ENCODE measurements at regions not wholly inside any gene's neighbourhood (a gene's known extent, or its start where the extent isn't known, plus 50 kb on each side); places are given as distances from the start of the nearest gene placed in this dataset.
A peak's percentile ranks its signal among the peaks of the same experiment; 100 is the strongest.

DNA sequence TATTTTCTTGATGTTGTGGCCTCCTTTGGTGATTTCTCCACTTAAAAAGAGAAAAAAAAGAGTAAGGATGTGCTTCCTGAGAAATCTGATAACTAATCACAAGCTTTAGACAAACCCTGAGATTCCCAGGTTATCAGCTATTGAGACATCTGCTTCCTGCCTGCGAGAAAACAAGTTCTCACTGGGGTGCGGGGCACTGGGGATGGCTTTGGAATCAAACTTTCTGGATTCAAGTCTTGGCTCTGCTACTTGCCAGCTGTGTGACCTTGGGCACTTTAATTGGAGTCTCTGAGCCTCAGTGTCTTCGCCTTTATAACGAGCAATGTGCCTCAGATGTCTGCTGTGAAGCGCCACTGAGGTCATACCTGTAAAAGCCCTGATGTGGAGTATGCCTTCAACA lies 152.5 kb upstream of the NAV2 start:
- no peak for DNase-seq (ENCODE audit: extremely low read depth, insufficient read length)
- no peak overlapping the region for H3K4me3 ChIP-seq (replicated peaks; ENCODE audit: low read depth, low read length)
- TF ChIP-seq, protein P1, sequence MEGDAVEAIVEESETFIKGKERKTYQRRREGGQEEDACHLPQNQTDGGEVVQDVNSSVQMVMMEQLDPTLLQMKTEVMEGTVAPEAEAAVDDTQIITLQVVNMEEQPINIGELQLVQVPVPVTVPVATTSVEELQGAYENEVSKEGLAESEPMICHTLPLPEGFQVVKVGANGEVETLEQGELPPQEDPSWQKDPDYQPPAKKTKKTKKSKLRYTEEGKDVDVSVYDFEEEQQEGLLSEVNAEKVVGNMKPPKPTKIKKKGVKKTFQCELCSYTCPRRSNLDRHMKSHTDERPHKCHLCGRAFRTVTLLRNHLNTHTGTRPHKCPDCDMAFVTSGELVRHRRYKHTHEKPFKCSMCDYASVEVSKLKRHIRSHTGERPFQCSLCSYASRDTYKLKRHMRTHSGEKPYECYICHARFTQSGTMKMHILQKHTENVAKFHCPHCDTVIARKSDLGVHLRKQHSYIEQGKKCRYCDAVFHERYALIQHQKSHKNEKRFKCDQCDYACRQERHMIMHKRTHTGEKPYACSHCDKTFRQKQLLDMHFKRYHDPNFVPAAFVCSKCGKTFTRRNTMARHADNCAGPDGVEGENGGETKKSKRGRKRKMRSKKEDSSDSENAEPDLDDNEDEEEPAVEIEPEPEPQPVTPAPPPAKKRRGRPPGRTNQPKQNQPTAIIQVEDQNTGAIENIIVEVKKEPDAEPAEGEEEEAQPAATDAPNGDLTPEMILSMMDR (IDR thresholded peaks at IDR 0.05; ENCODE audit: insufficient read depth, low read length, poor library complexity, severe bottlenecking) = no peak
- H3K36me3 ChIP-seq (ENCODE audit: control insufficient read depth, insufficient read depth, low read length) = no peaks in the 10 kb centered on the region
- no peaks in the 10 kb centered on the region; the same call in none of the 2 replicates for H3K27me3 ChIP-seq (replicated peaks; ENCODE audit: control insufficient read depth, insufficient read depth, low read length)

DNA sequence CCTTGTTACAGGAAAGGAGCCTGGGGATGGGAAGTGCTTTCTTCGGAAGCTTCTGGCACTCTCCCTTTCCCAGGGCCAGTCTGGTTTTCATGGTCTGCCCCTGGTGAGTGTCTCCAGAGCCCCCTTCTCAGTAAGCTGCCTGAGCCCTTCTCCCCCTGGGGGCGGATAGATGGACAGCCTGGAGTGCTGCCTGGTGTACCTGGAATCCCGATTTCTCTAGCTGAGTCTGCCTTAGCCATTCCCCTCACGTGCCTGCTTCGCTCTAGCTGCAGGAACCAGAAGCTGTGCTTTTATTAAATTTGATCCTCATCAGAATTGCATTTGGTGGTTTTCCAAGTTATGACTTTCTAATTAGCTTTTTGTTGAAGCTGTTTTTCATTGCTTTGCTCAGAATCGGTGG lies 152.9 kb upstream of the NAV2 start:
- Histone ChIP-seq H3K4me3 (replicated peaks; ENCODE audit: low read depth, low read length) (no peak overlapping the region), H3K27me3 (replicated peaks; ENCODE audit: control insufficient read depth, insufficient read depth, low read length) (no peaks in the 10 kb centered on the region; the same call in none of the 2 replicates), H3K36me3 (ENCODE audit: control insufficient read depth, insufficient read depth, low read length) (no peaks in the 10 kb centered on the region)
- TF ChIP-seq, protein P1 (IDR thresholded peaks at IDR 0.05; ENCODE audit: insufficient read depth, low read length, poor library complexity, severe bottlenecking) = no peak
- DNase-seq (ENCODE audit: extremely low read depth, insufficient read length) = no peak

DNA sequence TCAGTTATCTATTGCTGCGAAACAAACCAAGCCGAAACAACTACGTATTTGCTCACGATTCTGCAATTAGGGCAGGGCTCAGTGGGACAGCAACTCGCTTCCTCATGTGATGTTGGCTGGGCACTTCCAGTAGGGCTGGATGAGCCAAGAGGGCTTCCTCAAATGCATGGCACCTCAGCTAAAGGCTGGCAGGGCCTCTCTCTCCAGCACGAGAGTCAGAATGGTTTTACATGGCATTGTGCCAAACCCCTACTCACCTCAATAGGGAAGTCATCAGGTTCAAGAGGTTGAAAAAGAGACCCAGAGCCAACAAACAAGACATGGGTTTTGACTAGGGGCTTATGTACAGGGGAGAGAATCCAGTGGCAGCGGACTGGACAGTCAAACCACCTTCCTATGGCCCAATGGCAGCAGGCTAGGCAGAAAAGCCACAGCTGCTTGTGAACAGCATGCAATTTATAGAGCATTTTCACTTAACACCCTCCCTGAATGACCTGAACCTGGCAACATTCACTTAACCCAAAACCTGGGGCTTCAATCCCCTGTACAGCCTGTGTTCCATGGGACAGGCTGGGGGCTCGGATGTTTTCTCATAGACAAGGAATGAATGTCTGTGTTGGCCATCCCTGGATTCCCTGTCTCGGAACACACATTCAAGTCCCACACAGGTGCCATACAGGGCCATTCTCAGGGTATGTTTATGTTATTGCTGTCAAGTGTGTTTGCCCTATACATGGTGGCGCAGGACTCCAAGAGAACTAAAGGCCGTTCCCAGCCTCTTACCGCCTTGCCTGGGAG lies 154.2 kb upstream of the NAV2 start:
- TF ChIP-seq, protein P1 (IDR thresholded peaks at IDR 0.05; ENCODE audit: insufficient read depth, low read length, poor library complexity, severe bottlenecking) = no peak
- no peak for DNase-seq (ENCODE audit: extremely low read depth, insufficient read length)
- H3K27me3 ChIP-seq (replicated peaks; ENCODE audit: control insufficient read depth, insufficient read depth, low read length) = no peaks in the 10 kb centered on the region; the same call in none of the 2 replicates
- no peak overlapping the region for H3K4me3 ChIP-seq (replicated peaks; ENCODE audit: low read depth, low read length)
- H3K36me3 ChIP-seq (ENCODE audit: control insufficient read depth, insufficient read depth, low read length) = no peaks in the 10 kb centered on the region

DNA sequence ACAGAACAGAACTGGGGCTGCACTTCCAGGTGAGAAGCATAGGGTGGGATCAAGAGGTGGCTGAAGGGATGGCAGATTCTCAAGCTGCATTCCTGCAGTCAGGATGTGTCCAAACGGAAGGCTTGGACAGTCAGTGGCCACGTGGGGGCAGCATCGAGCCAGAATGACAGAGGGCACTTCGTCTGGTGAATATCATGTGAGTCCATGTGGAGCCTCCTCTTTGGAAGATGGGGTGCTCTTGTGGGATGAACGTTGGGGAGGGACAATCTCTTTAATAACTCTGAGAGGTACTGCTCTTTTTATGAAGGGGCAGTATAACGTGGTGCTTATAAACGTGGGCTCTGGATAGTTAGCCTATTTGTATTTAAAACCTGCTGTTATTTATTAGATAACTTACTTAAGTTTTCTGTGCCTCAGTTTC lies 154.9 kb upstream of the NAV2 start:
- TF ChIP-seq, protein P1 (IDR thresholded peaks at IDR 0.05; ENCODE audit: insufficient read depth, low read length, poor library complexity, severe bottlenecking) = peak; percentile 90
- no peaks in the 10 kb centered on the region; the same call in none of the 2 replicates for H3K27me3 ChIP-seq (replicated peaks; ENCODE audit: control insufficient read depth, insufficient read depth, low read length)
- DNase-seq (ENCODE audit: extremely low read depth, insufficient read length) = peak; percentile 33

DNA sequence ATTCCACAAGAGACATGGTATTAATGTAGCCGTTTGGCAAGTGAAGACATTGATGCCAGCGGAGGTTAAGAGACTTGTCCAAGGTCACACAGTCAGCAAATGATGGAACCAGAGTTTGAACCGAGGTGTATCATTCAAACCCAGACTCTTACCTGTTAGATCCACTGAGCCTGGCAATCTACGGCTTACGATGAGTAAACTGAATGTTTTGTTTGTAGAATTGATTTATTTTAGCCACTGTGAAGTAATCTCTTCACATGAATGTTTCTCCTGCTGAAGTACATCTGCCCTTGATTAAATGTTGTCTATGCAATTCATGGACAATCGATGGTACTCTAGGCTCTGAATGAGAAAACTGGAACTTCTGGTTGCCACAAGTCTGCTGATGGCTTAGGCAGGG lies 155.5 kb upstream of the NAV2 start:
- no peak for DNase-seq (ENCODE audit: extremely low read depth, insufficient read length)
- Histone ChIP-seq H3K27me3 (replicated peaks; ENCODE audit: control insufficient read depth, insufficient read depth, low read length) (no peaks in the 10 kb centered on the region; the same call in none of the 2 replicates), H3K4me3 (replicated peaks; ENCODE audit: low read depth, low read length) (no peak overlapping the region), H3K36me3 (ENCODE audit: control insufficient read depth, insufficient read depth, low read length) (no peaks in the 10 kb centered on the region)
- TF ChIP-seq, protein P1 (IDR thresholded peaks at IDR 0.05; ENCODE audit: insufficient read depth, low read length, poor library complexity, severe bottlenecking) = no peak

More for the DNA sequence above, 154.9 kb upstream of the NAV2 start:
- no peak overlapping the region for H3K4me3 ChIP-seq (replicated peaks; ENCODE audit: low read depth, low read length)
- H3K36me3 ChIP-seq (ENCODE audit: control insufficient read depth, insufficient read depth, low read length) = no peaks in the 10 kb centered on the region
